Neural cell (in vitro differentiated cells): ENCODE measurements at regions not wholly inside any gene's neighbourhood (a gene's known extent, or its start where the extent isn't known, plus 50 kb on each side); places are given as distances from the start of the nearest gene placed in this dataset.

Experiments
- H2AFZ ChIP-seq: fragments of 200-600, 300-800 bp; sonication (generic), shearing (Covaris generic); 2 replicates; pipeline ENCODE4 v1.6.0; 2014; ENCODE audit warnings: low read depth, mild to moderate bottlenecking, antibody characterized with exemption, low read length, moderate library complexity
- H3F3A ChIP-seq: fragments of 200-600 bp; shearing (Covaris generic); 2 replicates; pipeline ENCODE4 v1.6.1; 2016; ENCODE audit warnings: mild to moderate bottlenecking, moderate library complexity, mixed read lengths, antibody characterized with exemption, low read length; ENCODE audit not compliant: insufficient read depth, poor library complexity, severe bottlenecking
- H3K27ac ChIP-seq: fragments of 200-600, 300-800 bp; sonication (generic), shearing (Covaris generic); 2 replicates; pipeline ENCODE4 v1.5.1; 2014; ENCODE audit warnings: mild to moderate bottlenecking, low read length, moderate library complexity
- H3K27me3 ChIP-seq: fragments of 300-800, 200-600 bp; sonication (generic), shearing (Covaris generic); 2 replicates; pipeline ENCODE4 v1.6.0; 2014; ENCODE audit warnings: mild to moderate bottlenecking, low read depth, low read length, moderate library complexity; ENCODE audit not compliant: insufficient read depth
- H3K36me3 ChIP-seq: fragments of 300-800, 200-600 bp; sonication (generic), shearing (Covaris generic); 2 replicates; pipeline ENCODE4 v1.5.1; 2014; ENCODE audit warnings: mild to moderate bottlenecking, antibody characterized with exemption, low read length, moderate library complexity; ENCODE audit not compliant: insufficient read depth
- H3K4me2 ChIP-seq: fragments of 300-800, 200-600 bp; sonication (generic), shearing (Covaris generic); 2 replicates; pipeline ENCODE4 v1.6.0; 2014; ENCODE audit warnings: mild to moderate bottlenecking, low read length
- H3K4me3 ChIP-seq: fragments of 300-800, 200-600 bp; sonication (generic), shearing (Covaris generic); 2 replicates; pipeline ENCODE4 v1.5.1; 2014; ENCODE audit warnings: mild to moderate bottlenecking, low read length, moderate library complexity
- H3K79me2 ChIP-seq: fragments of 200-600 bp; shearing (Covaris generic); replicated peaks from 2 replicates; pipeline ENCODE4 v1.6.0; 2014; ENCODE audit warnings: mild to moderate bottlenecking, low read length, moderate library complexity; ENCODE audit not compliant: insufficient read depth
- H3K9ac ChIP-seq: fragments of 300-800, 200-600 bp; sonication (generic), shearing (Covaris generic); 2 replicates; pipeline ENCODE4 v1.6.1; 2016; ENCODE audit warnings: mild to moderate bottlenecking, low read length, mixed read lengths
- H3K9me2 ChIP-seq: fragments of 200-600 bp; shearing (Covaris generic); 2 replicates; pipeline ENCODE4 v1.6.1; 2016; ENCODE audit warnings: mild to moderate bottlenecking, low read length, mixed read lengths; ENCODE audit not compliant: insufficient read depth
- H3K9me3 ChIP-seq: fragments of 200-600, 300-800 bp; sonication (generic), shearing (Covaris generic); 2 replicates; pipeline ENCODE4 v1.6.1; 2016; ENCODE audit warnings: mild to moderate bottlenecking, mixed run types, low read length, moderate library complexity, mixed read lengths
- H4K20me1 ChIP-seq: fragments of 200-600 bp; shearing (Covaris generic); 2 replicates; pipeline ENCODE4 v1.6.1; 2016; ENCODE audit warnings: mild to moderate bottlenecking, mixed run types; ENCODE audit not compliant: insufficient read depth
- CTCF ChIP-seq: fragments of 450-650 bp; IDR thresholded peaks from 2 replicates; pipeline ENCODE4 v1.5.1; 2014; ENCODE audit warnings: antibody characterized with exemption, mild to moderate bottlenecking, moderate library complexity; ENCODE audit not compliant: poor library complexity, severe bottlenecking
- EP300 ChIP-seq: fragments of 450-650 bp; conservative IDR thresholded peaks from 2 replicates; pipeline ENCODE4 v1.6.1; 2014; ENCODE audit warnings: antibody characterized with exemption, mild to moderate bottlenecking, moderate library complexity; ENCODE audit not compliant: poor library complexity, severe bottlenecking
- EZH2 ChIP-seq: fragments of 200-600, 300-800 bp; shearing (Covaris generic), sonication (generic); IDR thresholded peaks from 2 replicates; pipeline ENCODE4 v1.6.1; 2014; ENCODE audit warnings: antibody characterized with exemption, low read length, borderline replicate concordance, mild to moderate bottlenecking; ENCODE audit not compliant: insufficient read depth, poor library complexity, severe bottlenecking
- MXI1 ChIP-seq: fragments of 450-650 bp; conservative IDR thresholded peaks from 2 replicates; pipeline ENCODE4 v1.6.1; 2014; ENCODE audit warnings: antibody characterized with exemption, mild to moderate bottlenecking; ENCODE audit not compliant: poor library complexity, severe bottlenecking
- POLR2AphosphoS5 ChIP-seq: IDR thresholded peaks from 2 replicates; pipeline ENCODE4 v1.6.1; 2012
- RAD21 ChIP-seq: fragments of 450-650 bp; conservative IDR thresholded peaks from 2 replicates; pipeline ENCODE4 v1.6.1; 2014; ENCODE audit warnings: antibody characterized with exemption, mild to moderate bottlenecking, moderate library complexity
- REST ChIP-seq: IDR thresholded peaks from 2 replicates; pipeline ENCODE4 v1.6.1; 2012; ENCODE audit warnings: borderline replicate concordance
- SMC3 ChIP-seq: fragments of 450-650 bp; conservative IDR thresholded peaks from 2 replicates; pipeline ENCODE4 v1.6.1; 2014; ENCODE audit warnings: antibody characterized with exemption, mild to moderate bottlenecking, moderate library complexity; ENCODE audit not compliant: poor library complexity
- TAF1 ChIP-seq: IDR thresholded peaks from 2 replicates; pipeline ENCODE4 v1.6.1; 2012; ENCODE audit warnings: low read depth

- Histone ChIP-seq H3K9me3 (no peaks in the 10 kb centered on the region), H3K27ac (no peak overlapping the region)
Measured at GRCh38 chr11:134646561-134646960, 234.5 kb upstream of the B3GAT1 start.

DNA sequence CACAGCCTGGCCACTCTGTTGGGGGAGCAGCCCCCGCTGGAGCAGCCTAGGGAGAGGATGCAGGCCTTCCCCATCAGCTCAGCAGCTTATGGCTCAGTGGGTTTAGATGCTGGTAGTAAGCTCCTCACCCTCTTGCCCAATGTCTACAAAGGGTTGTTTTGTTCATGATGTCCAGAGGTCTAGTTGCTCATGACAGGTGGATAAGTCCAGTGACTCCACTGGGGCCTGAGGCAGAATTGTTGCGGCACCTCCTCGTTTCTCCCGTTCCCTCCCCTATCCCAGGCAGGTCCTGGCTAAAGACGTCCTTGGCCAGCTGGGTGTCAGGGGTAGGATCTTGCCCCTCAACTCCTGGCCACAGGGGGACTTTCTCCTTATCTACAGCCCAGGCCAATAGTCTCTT is 233.5 kb upstream of the B3GAT1 start:
- H3K27me3 ChIP-seq = no peaks in the 10 kb centered on the region
- H3K9me3 ChIP-seq = no peaks in the 10 kb centered on the region
- H3K9me2 ChIP-seq = no peaks in the 10 kb centered on the region
- no peak overlapping the region for H3K4me2 ChIP-seq
- no peak overlapping the region for H3K27ac ChIP-seq
- H4K20me1 ChIP-seq = no peaks in the 10 kb centered on the region
- H3K79me2 ChIP-seq = no peaks in the 10 kb centered on the region
- no peak overlapping the region for H2AFZ ChIP-seq
- no peak overlapping the region for H3K9ac ChIP-seq
- no peaks in the 10 kb centered on the region for H3F3A ChIP-seq
- no peak overlapping the region for H3K4me3 ChIP-seq
- no peaks in the 10 kb centered on the region for H3K36me3 ChIP-seq
- no peak for TF ChIP-seq EZH2
- no peak for TF ChIP-seq REST
- TF ChIP-seq SMC3 = no peak
- TF ChIP-seq EP300 = no peak
- no peak for TF ChIP-seq MXI1
- TF ChIP-seq RAD21 = no peak
- TF ChIP-seq TAF1 = no peak
- TF ChIP-seq POLR2AphosphoS5 = no peak

More at GRCh38 chr11:134646561-134646960, 234.5 kb upstream of the B3GAT1 start:
- Histone ChIP-seq H3K9me2 (no peaks in the 10 kb centered on the region), H3F3A (no peaks in the 10 kb centered on the region), H3K36me3 (no peaks in the 10 kb centered on the region), H3K9ac (no peak overlapping the region), H3K27me3 (no peaks in the 10 kb centered on the region), H3K4me3 (no peak overlapping the region), H4K20me1 (no peaks in the 10 kb centered on the region), H3K4me2 (no peak overlapping the region), H3K79me2 (no peaks in the 10 kb centered on the region), H2AFZ (no peak overlapping the region)
- TF ChIP-seq SMC3 = no peak
- no peak for TF ChIP-seq POLR2AphosphoS5
- no peak for TF ChIP-seq EZH2
- no peak for TF ChIP-seq TAF1
- no peak for TF ChIP-seq EP300
- TF ChIP-seq RAD21 = no peak
- TF ChIP-seq CTCF = no peak
- no peak for TF ChIP-seq MXI1
- no peak for TF ChIP-seq REST
